GM12878 (cell line): ENCODE measurements at regions not wholly inside any gene's neighbourhood (a gene's known extent, or its start where the extent isn't known, plus 50 kb on each side); places are given as distances from the start of the nearest gene placed in this dataset.

Experiments
- ATAC-seq: fragments of 200-7000 bp; cut with Tn5 transposase; 3 replicates; pipeline ENCODE4 v1.9.1; 2020; ENCODE audit warnings: mild to moderate bottlenecking, moderate library complexity
- BruUV-seq: library from RNA; stranded (reverse); fragments of 400-500 nt; replicated peaks from 2 replicates; lab custom pipeline; 2021; lab: Mats Ljungman, UMichigan
- CTCF ChIA-PET: fragments of 300-600 bp; sonication (Branson Sonifier 250); formaldehyde crosslinking; extraction: SDS; loops from one replicate; lab custom pipeline; 2021; ENCODE audit warnings: inconsistent platforms; lab: Yijun Ruan, JAX
- POLR2A ChIA-PET: fragments of 350-600 bp; formaldehyde crosslinking; extraction: SDS; loops from one replicate; lab custom pipeline; 2021; ENCODE audit warnings: inconsistent platforms; lab: Charles Lee
- RAD21 ChIA-PET: fragments of 300-600 bp; sonication (Branson Sonifier 250); formaldehyde crosslinking; loops from one replicate; lab custom pipeline; 2023; ENCODE audit warnings: antibody characterized with exemption; ENCODE audit not compliant: unreplicated experiment; lab: Charles Lee
- SMC1A ChIA-PET: fragments of 300-600 bp; sonication (Branson Sonifier 250); formaldehyde crosslinking; loops from one replicate; lab custom pipeline; 2023; ENCODE audit not compliant: unreplicated experiment, uncharacterized antibody; lab: Charles Lee
- DNase-seq: peaks from one replicate; pipeline ENCODE4 v3.0.0-alpha.2; 2011; ENCODE audit warnings: low read depth, low spot score
- FAIRE-seq: peaks from 3 replicates; lab custom pipeline; 2011; peaks lifted over from hg19 to GRCh38; lab: Jason Lieb, UNC
- H2AFZ ChIP-seq: 2 replicates; pipeline ENCODE4 v1.6.0; 2011; ENCODE audit warnings: low read depth, low read length, control low read depth; ENCODE audit not compliant: control insufficient read depth
- H3K27ac ChIP-seq: 2 replicates; pipeline ENCODE4 v1.5.1; 2011; ENCODE audit warnings: control low read depth; ENCODE audit not compliant: control insufficient read depth, insufficient read depth
- H3K27me3 ChIP-seq, 2 experiments: replicated peaks in 1 of 2; 2 replicates each; pipeline versions ENCODE4 v1.6.0 to v1.6.1; 2011; ENCODE audit warnings: low read length in 1 of 2; ENCODE audit not compliant: control insufficient read depth in 2 of 2, insufficient read depth in 2 of 2
- H3K36me3 ChIP-seq, 2 experiments: 2 replicates each; pipeline ENCODE4 v1.5.1; 2011; ENCODE audit warnings: low read length in 1 of 2; ENCODE audit not compliant: control insufficient read depth in 2 of 2, insufficient read depth in 2 of 2
- H3K4me1 ChIP-seq: 2 replicates; pipeline ENCODE4 v1.6.1; 2011; ENCODE audit warnings: mild to moderate bottlenecking, low read length, moderate library complexity, mixed read lengths; ENCODE audit not compliant: control insufficient read depth, insufficient read depth
- H3K4me2 ChIP-seq: 2 replicates; pipeline ENCODE4 v1.6.0; 2011; ENCODE audit warnings: control low read depth; ENCODE audit not compliant: control insufficient read depth, insufficient read depth
- H3K4me3 ChIP-seq: fragments of 200-600 bp; sonication (generic); 2 replicates; pipeline ENCODE4 v1.5.1; 2016
- H3K79me2 ChIP-seq: 2 replicates; pipeline ENCODE4 v1.6.0; 2011; ENCODE audit warnings: low read length; ENCODE audit not compliant: control insufficient read depth, insufficient read depth
- H3K9ac ChIP-seq: 2 replicates; pipeline ENCODE4 v1.8.0; 2011; ENCODE audit warnings: low read length, control low read depth, mixed read lengths; ENCODE audit not compliant: control insufficient read depth, insufficient read depth
- H3K9me3 ChIP-seq: replicated peaks from 3 replicates; pipeline ENCODE4 v1.5.1; 2011; ENCODE audit warnings: mild to moderate bottlenecking, low read length; ENCODE audit not compliant: control insufficient read depth, insufficient read depth
- H4K20me1 ChIP-seq: 2 replicates; pipeline ENCODE4 v1.6.0; 2011; ENCODE audit not compliant: control insufficient read depth, insufficient read depth
- CBX5 ChIP-seq: sonication (generic); IDR thresholded peaks from 2 replicates; pipeline ENCODE4 v1.6.1; 2016; ENCODE audit warnings: low read depth, moderate library complexity, mild to moderate bottlenecking, inconsistent platforms
- FOXK2 ChIP-seq: fragments of 450-650 bp; IDR thresholded peaks from 2 replicates; pipeline ENCODE4 v1.6.1; 2017; ENCODE audit warnings: mild to moderate bottlenecking, moderate library complexity
- HDAC2 ChIP-seq: fragments of 200-600 bp; sonication (generic); IDR thresholded peaks from 2 replicates; pipeline ENCODE4 v1.6.1; 2017
- IRF3 ChIP-seq: fragments of 450-650 bp; IDR thresholded peaks from 2 replicates; pipeline ENCODE4 v1.6.1; 2014; ENCODE audit warnings: mild to moderate bottlenecking
- IRF4 ChIP-seq: IDR thresholded peaks from 2 replicates; pipeline ENCODE4 v1.6.1; 2011; ENCODE audit warnings: low read depth, low read length
- JUNB ChIP-seq: IDR thresholded peaks from 2 replicates; pipeline ENCODE4 v1.6.1; 2016; ENCODE audit warnings: antibody characterized with exemption, mild to moderate bottlenecking
- PBX3 ChIP-seq: IDR thresholded peaks from 2 replicates; pipeline ENCODE4 v1.6.1; 2011; ENCODE audit warnings: mild to moderate bottlenecking, low read depth, low read length, moderate library complexity; ENCODE audit not compliant: insufficient replicate concordance
- SIX5 ChIP-seq: IDR thresholded peaks from 2 replicates; pipeline ENCODE4 v1.6.1; 2011; ENCODE audit warnings: mild to moderate bottlenecking, low read depth, low read length, moderate library complexity; ENCODE audit not compliant: severe bottlenecking
- TCF3 ChIP-seq: IDR thresholded peaks from 2 replicates; pipeline ENCODE4 v1.6.1; 2012; ENCODE audit warnings: low read depth, mild to moderate bottlenecking, low read length, borderline replicate concordance; ENCODE audit not compliant: insufficient read depth
- ZBTB4 ChIP-seq: fragments of 450-650 bp; formaldehyde crosslinking; IDR thresholded peaks from 2 replicates; pipeline ENCODE4 v1.4.0; 2022; ENCODE audit warnings: mild to moderate bottlenecking, moderate library complexity
- WGBS: methylation state at CpG from one replicate; pipeline ENCODE4 v1.1.6; 2016; ENCODE audit warnings: low lambda C conversion rate; ENCODE audit not compliant: insufficient replicate concordance, insufficient coverage; ENCODE audit errors: missing lambda C conversion rate; 5-methylcytosine and 5-hydroxymethylcytosine counted together
- in situ Hi-C: fragments of 300-500 bp; cut with MboI; formaldehyde crosslinking; loops from 9 replicates; pipeline ENCODE4 v1.14.3; 2018; ENCODE audit warnings: mixed read lengths
- intact Hi-C: fragments of 100-400 bp; cut with micrococcal nuclease; formaldehyde crosslinking; loops from one replicate; pipeline ENCODE4 v1.14.2; 2022; ENCODE audit not compliant: unreplicated experiment

- intact Hi-C loops (no loop called here), in situ Hi-C loops (no loop called here)
- DNase-seq (no peak), ATAC-seq (no peak), FAIRE-seq (no peak)
- ChIA-PET CTCF (no interaction called here), RAD21 (no interaction called here), SMC1A (interaction anchor here (1.5 kb wide), 1 partner anchor 31 kb away, joined by 3 read pairs; no protein-coding TSS in a partner anchor), POLR2A (no interaction called here)
- no peaks in the 10 kb centered on the region for H3K79me2 ChIP-seq
- TF ChIP-seq ZBTB4 (CRISPR knock-in tag) = no peak
- TF ChIP-seq HDAC2 = no peak
- TF ChIP-seq FOXK2 = no peak
- no peak for TF ChIP-seq CBX5
- no peak for TF ChIP-seq TCF3
- H3K9me3 ChIP-seq = no peaks in the 10 kb centered on the region
- no peak overlapping the region for H3K27ac ChIP-seq
- no peaks in the 10 kb centered on the region for H3K36me3 ChIP-seq
- no peak overlapping the region for H3K4me3 ChIP-seq
- 36% methylated on average over 4 of the region's 4 CpGs for WGBS
- no peaks in the 10 kb centered on the region for H3K4me1 ChIP-seq
- no peak overlapping the region for H3K4me2 ChIP-seq
- no peak overlapping the region for H3K9ac ChIP-seq
- no peaks in the 10 kb centered on the region for H3K27me3 ChIP-seq
- H2AFZ ChIP-seq = no peak overlapping the region
- no peaks in the 10 kb centered on the region for H4K20me1 ChIP-seq
- no TSS peak for BruUV-seq
These were observed 87.5 kb downstream of the SPANXN3 start for GRCh38 chrX:143429811-143430210.

- FAIRE-seq = no peak
- BruUV-seq = no TSS peak
- in situ Hi-C loops = no loop called here
- TF ChIP-seq SIX5 = no peak
- TF ChIP-seq IRF4 = no peak
- no peak for TF ChIP-seq IRF3
- TF ChIP-seq PBX3 = no peak
- TF ChIP-seq JUNB = no peak
- no peak for TF ChIP-seq HDAC2
These were observed 88.1 kb downstream of the SPANXN3 start for GRCh38 chrX:143429131-143429530.

More at GRCh38 chrX:143429131-143429530, 88.1 kb downstream of the SPANXN3 start:
- Histone ChIP-seq H3K4me2 (no peak overlapping the region), H3K27me3 (no peaks in the 10 kb centered on the region), H3K4me3 (no peak overlapping the region), H3K9ac (no peak overlapping the region), H2AFZ (no peak overlapping the region), H3K79me2 (no peaks in the 10 kb centered on the region), H4K20me1 (no peaks in the 10 kb centered on the region), H3K27ac (no peak overlapping the region), H3K36me3 (no peaks in the 10 kb centered on the region), H3K4me1 (no peaks in the 10 kb centered on the region), H3K9me3 (no peaks in the 10 kb centered on the region)
- 24% methylated on average over 5 of the region's 5 CpGs for WGBS
- ChIA-PET SMC1A (no interaction called here), RAD21 (no interaction called here), CTCF (no interaction called here), POLR2A (no interaction called here)
- ATAC-seq (no peak), DNase-seq (no peak)
- intact Hi-C loops = no loop called here
